ENCODE measurements at regions not wholly inside any gene's neighbourhood (a gene's known extent, or its start where the extent isn't known, plus 50 kb on each side); places are given as distances from the start of the nearest gene placed in this dataset.

GRCh38 chr21:24881506-24881905 is 725.8 kb downstream of the MRPL39 start:
- H3K4me3 ChIP-seq (ENCODE audit: low read depth, low read length), result no peak overlapping the region
- TF ChIP-seq CTCF (IDR thresholded peaks at IDR 0.05; ENCODE audit: borderline replicate concordance, insufficient read depth, low read depth, low read length), result no peak

- no peak for TF ChIP-seq CTCF (IDR thresholded peaks at IDR 0.05; ENCODE audit: borderline replicate concordance, insufficient read depth, low read depth, low read length)
- H3K4me3 ChIP-seq (ENCODE audit: low read depth, low read length), result no peak overlapping the region
Measured at GRCh38 chr21:24870633-24871032, 736.6 kb downstream of the MRPL39 start.

- no peak for TF ChIP-seq CTCF (IDR thresholded peaks at IDR 0.05; ENCODE audit: borderline replicate concordance, insufficient read depth, low read depth, low read length)
- no peak overlapping the region for H3K4me3 ChIP-seq (ENCODE audit: low read depth, low read length)
Measured at GRCh38 chr21:24869862-24870261, 737.4 kb downstream of the MRPL39 start.

GRCh38 chr21:24868117-24868516 is 739.2 kb downstream of the MRPL39 start:
- TF ChIP-seq CTCF (IDR thresholded peaks at IDR 0.05; ENCODE audit: borderline replicate concordance, insufficient read depth, low read depth, low read length), result no peak
- H3K4me3 ChIP-seq (ENCODE audit: low read depth, low read length), result no peak overlapping the region

- H3K4me3 ChIP-seq (ENCODE audit: low read depth, low read length), result no peak overlapping the region
- no peak for TF ChIP-seq CTCF (IDR thresholded peaks at IDR 0.05; ENCODE audit: borderline replicate concordance, insufficient read depth, low read depth, low read length)
Measured at GRCh38 chr21:24861471-24861870, 745.8 kb downstream of the MRPL39 start.

GRCh38 chr21:24856326-24856725 is 751.0 kb downstream of the MRPL39 start:
- TF ChIP-seq CTCF (IDR thresholded peaks at IDR 0.05; ENCODE audit: borderline replicate concordance, insufficient read depth, low read depth, low read length), result no peak
- H3K4me3 ChIP-seq (ENCODE audit: low read depth, low read length), result no peak overlapping the region

- TF ChIP-seq CTCF (IDR thresholded peaks at IDR 0.05; ENCODE audit: borderline replicate concordance, insufficient read depth, low read depth, low read length), result no peak
- no peak overlapping the region for H3K4me3 ChIP-seq (ENCODE audit: low read depth, low read length)
Measured at GRCh38 chr21:24852610-24853195, 754.6 kb downstream of the MRPL39 start.
